Adrenal gland (tissue), 5 donors: ENCODE measurements at regions not wholly inside any gene's neighbourhood (a gene's known extent, or its start where the extent isn't known, plus 50 kb on each side); places are given as distances from the start of the nearest gene placed in this dataset.

ENCODE experiments used
- CTCF ChIP-seq, 6 experiments: fragments of 450-650 bp in 4 of 6; fragments of 200-600 bp in 2 of 6; sonication (generic) in 1 of 6; IDR thresholded peaks; 1 replicate in 5 of 6; 2 replicates in 1 of 6; pipeline versions ENCODE4 v1.5.1 to v1.8.0; 2016 to 2021; ENCODE audit warnings: antibody characterized with exemption in 6 of 6, mild to moderate bottlenecking in 2 of 6, moderate library complexity in 1 of 6
- POLR2A ChIP-seq, 2 donors: fragments of 450-650 bp; IDR thresholded peaks; one replicate each; pipeline ENCODE4 v1.6.1; 2017; ENCODE audit warnings: antibody characterized with exemption in 2 of 2, mild to moderate bottlenecking in 2 of 2, moderate library complexity in 1 of 2
- donor health status: DM: no; HTN: no; CAD: no.

GRCh38 chr2:217669831-217670230 is 333.0 kb downstream of the TNS1 start:
- no peak for TF ChIP-seq POLR2A (IDR thresholded peaks at IDR 0.05)
- no peak for TF ChIP-seq CTCF (IDR thresholded peaks at IDR 0.05)
